ENCODE measurements at regions not wholly inside any gene's neighbourhood (a gene's known extent, or its start where the extent isn't known, plus 50 kb on each side); places are given as distances from the start of the nearest gene placed in this dataset.

DNA sequence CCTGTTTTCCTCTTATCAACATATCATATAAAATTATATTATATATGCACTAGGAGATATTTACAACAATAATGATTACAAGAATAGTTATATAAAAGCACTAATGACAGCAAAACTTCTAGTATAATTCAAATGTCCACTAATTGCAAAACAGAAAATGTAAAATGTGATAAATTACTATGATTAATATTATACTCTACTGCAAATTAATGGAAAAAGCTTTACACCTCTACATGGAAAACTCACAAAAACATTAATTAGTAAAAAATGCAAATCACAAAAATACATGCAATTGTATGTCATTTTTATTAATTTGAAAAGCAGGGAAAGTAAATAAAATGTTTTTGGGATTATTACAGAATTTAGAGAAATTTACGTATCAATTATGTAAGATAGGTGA lies 681.0 kb upstream of the PCDH20 start:
- TF ChIP-seq ARNT (IDR thresholded peaks at IDR 0.05) (no peak), BHLHE40 (IDR thresholded peaks at IDR 0.05; ENCODE audit: borderline replicate concordance) (no peak), PKNOX1 (IDR thresholded peaks at IDR 0.05) (no peak), FOXK2 (IDR thresholded peaks at IDR 0.05) (no peak), ELF4 (IDR thresholded peaks at IDR 0.05) (no peak), HDGF (IDR thresholded peaks at IDR 0.05; ENCODE audit: borderline replicate concordance) (no peak), L3MBTL2 (conservative IDR thresholded peaks at IDR 0.05) (no peak), FOXM1 (IDR thresholded peaks at IDR 0.05; ENCODE audit: borderline replicate concordance) (no peak), ZNF384 (IDR thresholded peaks at IDR 0.05) (no peak)

All from HEK293T (cell line).